ENCODE measurements at regions not wholly inside any gene's neighbourhood (a gene's known extent, or its start where the extent isn't known, plus 50 kb on each side); places are given as distances from the start of the nearest gene placed in this dataset.

DNA sequence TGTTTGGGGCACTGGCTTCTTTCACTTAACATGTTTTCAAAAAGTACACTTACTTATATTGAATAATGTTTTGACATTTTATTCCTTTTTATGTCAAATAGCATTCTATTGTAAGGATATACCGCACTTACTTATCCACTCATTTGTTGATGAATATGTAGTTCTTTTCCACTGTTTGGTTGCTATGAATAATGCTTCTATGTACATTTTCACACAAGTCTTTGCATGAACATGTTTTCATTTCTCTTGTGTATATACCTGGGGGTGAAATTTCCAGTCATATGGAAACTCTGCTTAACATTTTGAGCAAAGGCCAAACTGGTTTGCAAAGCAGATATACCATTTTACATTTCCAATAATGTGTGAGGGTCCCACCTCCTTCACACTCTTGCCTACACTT is 202.3 kb upstream of the GGTLC1 start:
- TF ChIP-seq, protein P1, sequence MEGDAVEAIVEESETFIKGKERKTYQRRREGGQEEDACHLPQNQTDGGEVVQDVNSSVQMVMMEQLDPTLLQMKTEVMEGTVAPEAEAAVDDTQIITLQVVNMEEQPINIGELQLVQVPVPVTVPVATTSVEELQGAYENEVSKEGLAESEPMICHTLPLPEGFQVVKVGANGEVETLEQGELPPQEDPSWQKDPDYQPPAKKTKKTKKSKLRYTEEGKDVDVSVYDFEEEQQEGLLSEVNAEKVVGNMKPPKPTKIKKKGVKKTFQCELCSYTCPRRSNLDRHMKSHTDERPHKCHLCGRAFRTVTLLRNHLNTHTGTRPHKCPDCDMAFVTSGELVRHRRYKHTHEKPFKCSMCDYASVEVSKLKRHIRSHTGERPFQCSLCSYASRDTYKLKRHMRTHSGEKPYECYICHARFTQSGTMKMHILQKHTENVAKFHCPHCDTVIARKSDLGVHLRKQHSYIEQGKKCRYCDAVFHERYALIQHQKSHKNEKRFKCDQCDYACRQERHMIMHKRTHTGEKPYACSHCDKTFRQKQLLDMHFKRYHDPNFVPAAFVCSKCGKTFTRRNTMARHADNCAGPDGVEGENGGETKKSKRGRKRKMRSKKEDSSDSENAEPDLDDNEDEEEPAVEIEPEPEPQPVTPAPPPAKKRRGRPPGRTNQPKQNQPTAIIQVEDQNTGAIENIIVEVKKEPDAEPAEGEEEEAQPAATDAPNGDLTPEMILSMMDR (IDR thresholded peaks at IDR 0.05; ENCODE audit: control extremely low read depth, extremely low read depth): no peak
- H3K9ac ChIP-seq (ENCODE audit: insufficient read depth in 1 of 2, low read length in 2 of 2): no peak overlapping the region
- H3K4me1 ChIP-seq (ENCODE audit: control insufficient read depth in 5 of 5, insufficient read depth in 5 of 5, low read length in 5 of 5): no peaks in the 10 kb centered on the region
- WGBS, 2 donors: 96 to 97% methylated on average over 1 of the region's 1 CpG
- H3K27ac ChIP-seq (ENCODE audit: low read depth in 1 of 2, low read length in 1 of 2): no peak overlapping the region
- no peaks in the 10 kb centered on the region for H3K36me3 ChIP-seq (ENCODE audit: control insufficient read depth in 4 of 4, insufficient read depth in 4 of 4, low read length in 4 of 4)
- no peak for ATAC-seq (ENCODE audit: insufficient read depth, low FRiP score)
- no peak for DNase-seq
- no peaks in the 10 kb centered on the region for H3K27me3 ChIP-seq (ENCODE audit: control insufficient read depth in 3 of 3, insufficient read depth in 3 of 3, low read length in 2 of 3)
- peaks cover 0 to 9% (median 3%) of the 10 kb centered on the region in 4 donors for H3K9me3 ChIP-seq (ENCODE audit: control insufficient read depth in 4 of 4, insufficient read depth in 3 of 4, low read length in 3 of 4)
- no peak overlapping the region for H3K4me3 ChIP-seq

DNA sequence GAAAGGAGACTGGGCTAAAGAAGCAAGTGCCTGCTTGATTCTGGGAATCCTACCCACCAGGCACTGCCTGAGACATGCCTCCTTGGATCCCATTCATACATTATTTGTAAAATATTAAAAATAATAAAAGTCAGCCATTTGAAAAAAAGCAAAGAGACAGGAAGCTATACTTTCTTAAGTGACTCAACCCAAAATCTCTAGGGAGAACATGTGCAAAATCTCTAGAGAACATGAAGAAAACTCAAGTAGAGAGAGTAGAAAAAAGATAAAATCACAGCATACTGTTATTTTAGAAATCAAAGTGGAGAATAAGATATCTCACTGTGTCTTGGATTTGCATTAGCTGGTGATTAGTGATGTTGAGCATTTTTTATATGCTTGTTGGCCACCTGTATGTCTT is 197.2 kb upstream of the GGTLC1 start:
- TF ChIP-seq, protein P1 (IDR thresholded peaks at IDR 0.05; ENCODE audit: control extremely low read depth, extremely low read depth): no peak
- DNase-seq (no peak), ATAC-seq (ENCODE audit: insufficient read depth, low FRiP score) (no peak)
- H3K4me3 ChIP-seq: no peak overlapping the region
- peaks cover 0 to 3% (median 1%) of the 10 kb centered on the region in 4 donors for H3K9me3 ChIP-seq (ENCODE audit: control insufficient read depth in 4 of 4, insufficient read depth in 3 of 4, low read length in 3 of 4)
- no peak overlapping the region for H3K27ac ChIP-seq (ENCODE audit: low read depth in 1 of 2, low read length in 1 of 2)
- no peaks in the 10 kb centered on the region for H3K27me3 ChIP-seq (ENCODE audit: control insufficient read depth in 3 of 3, insufficient read depth in 3 of 3, low read length in 2 of 3)
- H3K9ac ChIP-seq (ENCODE audit: insufficient read depth in 1 of 2, low read length in 2 of 2): no peak overlapping the region
- no peaks in the 10 kb centered on the region for H3K4me1 ChIP-seq (ENCODE audit: control insufficient read depth in 5 of 5, insufficient read depth in 5 of 5, low read length in 5 of 5)
- H3K36me3 ChIP-seq (ENCODE audit: control insufficient read depth in 4 of 4, insufficient read depth in 4 of 4, low read length in 4 of 4): no peaks in the 10 kb centered on the region

DNA sequence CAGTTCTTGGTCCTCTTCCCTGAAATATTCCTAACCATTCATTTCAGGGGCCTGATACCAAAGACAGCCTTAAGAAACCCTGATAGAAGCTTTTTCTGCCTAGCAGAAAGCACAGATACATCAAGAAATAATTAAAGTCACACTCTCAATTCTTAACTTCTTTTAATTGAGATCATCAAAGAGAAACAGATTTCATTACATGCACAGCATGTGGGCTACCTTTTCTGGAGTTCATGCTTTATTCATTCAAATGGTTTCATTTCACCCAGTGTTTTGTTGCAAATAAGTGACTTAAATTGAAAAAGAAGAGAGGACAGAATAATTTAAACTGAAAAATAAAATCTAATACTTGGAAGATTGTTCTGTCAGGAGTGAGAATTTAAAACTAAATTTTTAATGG is 192.6 kb upstream of the GGTLC1 start:
- Histone ChIP-seq H3K4me3 (no peak overlapping the region), H3K27ac (ENCODE audit: low read depth in 1 of 2, low read length in 1 of 2) (no peak overlapping the region), H3K9ac (ENCODE audit: insufficient read depth in 1 of 2, low read length in 2 of 2) (no peak overlapping the region), H3K27me3 (ENCODE audit: control insufficient read depth in 3 of 3, insufficient read depth in 3 of 3, low read length in 2 of 3) (peaks cover 0 to 1% (median 0%) of the 10 kb centered on the region in 3 donors), H3K36me3 (ENCODE audit: control insufficient read depth in 4 of 4, insufficient read depth in 4 of 4, low read length in 4 of 4) (no peaks in the 10 kb centered on the region), H3K9me3 (ENCODE audit: control insufficient read depth in 4 of 4, insufficient read depth in 3 of 4, low read length in 3 of 4) (peaks cover 0 to 3% (median 0%) of the 10 kb centered on the region in 4 donors), H3K4me1 (ENCODE audit: control insufficient read depth in 5 of 5, insufficient read depth in 5 of 5, low read length in 5 of 5) (no peaks in the 10 kb centered on the region)
- TF ChIP-seq, protein P1 (IDR thresholded peaks at IDR 0.05; ENCODE audit: control extremely low read depth, extremely low read depth): no peak
- no peak for DNase-seq
- ATAC-seq (ENCODE audit: insufficient read depth, low FRiP score): no peak

DNA sequence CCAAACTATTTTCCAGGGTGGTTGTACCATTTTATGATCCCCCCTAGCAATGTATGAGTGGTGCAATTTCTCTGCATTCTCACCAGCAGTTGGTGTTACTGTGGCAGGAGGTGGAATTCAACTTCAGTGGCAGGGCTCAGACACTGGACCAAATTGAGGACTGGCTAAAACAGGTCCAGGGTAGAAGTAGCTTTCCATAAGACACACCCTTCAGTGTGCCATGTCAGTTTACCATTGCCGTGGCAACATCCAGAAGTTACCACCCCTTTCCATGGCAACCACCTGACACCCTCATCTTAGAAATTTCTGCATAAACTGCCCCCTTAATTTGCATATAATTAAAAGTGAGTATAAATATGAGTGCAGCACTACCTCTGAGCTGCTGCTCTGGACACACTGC is 180.7 kb upstream of the GGTLC1 start:
- TF ChIP-seq, protein P1 (IDR thresholded peaks at IDR 0.05; ENCODE audit: control extremely low read depth, extremely low read depth): no peak
- WGBS, 2 donors: 96% methylated on average over 1 of the region's 1 CpG
- peaks cover 0 to 2% (median 0%) of the 10 kb centered on the region in 4 donors for H3K9me3 ChIP-seq (ENCODE audit: control insufficient read depth in 4 of 4, insufficient read depth in 3 of 4, low read length in 3 of 4)

More for the DNA sequence above, 180.7 kb upstream of the GGTLC1 start:
- Histone ChIP-seq H3K36me3 (ENCODE audit: control insufficient read depth in 4 of 4, insufficient read depth in 4 of 4, low read length in 4 of 4) (no peaks in the 10 kb centered on the region), H3K9ac (ENCODE audit: insufficient read depth in 1 of 2, low read length in 2 of 2) (no peak overlapping the region), H3K4me1 (ENCODE audit: control insufficient read depth in 5 of 5, insufficient read depth in 5 of 5, low read length in 5 of 5) (no peaks in the 10 kb centered on the region), H3K27me3 (ENCODE audit: control insufficient read depth in 3 of 3, insufficient read depth in 3 of 3, low read length in 2 of 3) (no peaks in the 10 kb centered on the region), H3K27ac (ENCODE audit: low read depth in 1 of 2, low read length in 1 of 2) (no peak overlapping the region), H3K4me3 (no peak overlapping the region)
- DNase-seq (no peak), ATAC-seq (ENCODE audit: insufficient read depth, low FRiP score) (no peak)
